LNCAP (cell line): ENCODE measurements at regions not wholly inside any gene's neighbourhood (a gene's known extent, or its start where the extent isn't known, plus 50 kb on each side); places are given as distances from the start of the nearest gene placed in this dataset.

Experiments
- TF ChIP-seq, protein P1 (sequence below): fragments of 450-650 bp; IDR thresholded peaks from 2 replicates; pipeline ENCODE4 v1.5.1; 2017; ENCODE audit warnings: mild to moderate bottlenecking

DNA sequence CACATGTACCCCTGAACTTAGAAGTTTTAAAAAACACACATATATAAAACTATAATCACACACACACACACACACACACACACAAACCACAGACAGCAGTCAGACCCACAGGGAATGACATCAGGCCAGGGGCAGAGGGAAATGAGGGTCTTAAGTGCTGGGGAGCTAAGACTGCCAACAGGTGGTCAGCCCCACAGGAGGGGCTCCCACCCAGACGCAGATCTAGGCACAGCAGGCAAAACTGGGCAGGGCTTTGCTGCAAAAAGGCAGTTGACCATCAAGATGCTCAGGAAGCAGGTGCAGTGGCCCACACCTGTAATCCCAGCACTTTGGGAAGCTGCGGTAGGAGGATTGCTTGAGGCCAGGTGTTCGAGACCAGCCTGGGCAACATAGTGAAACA, 121.0 kb upstream of the LSM14A start:
- TF ChIP-seq, protein P1, sequence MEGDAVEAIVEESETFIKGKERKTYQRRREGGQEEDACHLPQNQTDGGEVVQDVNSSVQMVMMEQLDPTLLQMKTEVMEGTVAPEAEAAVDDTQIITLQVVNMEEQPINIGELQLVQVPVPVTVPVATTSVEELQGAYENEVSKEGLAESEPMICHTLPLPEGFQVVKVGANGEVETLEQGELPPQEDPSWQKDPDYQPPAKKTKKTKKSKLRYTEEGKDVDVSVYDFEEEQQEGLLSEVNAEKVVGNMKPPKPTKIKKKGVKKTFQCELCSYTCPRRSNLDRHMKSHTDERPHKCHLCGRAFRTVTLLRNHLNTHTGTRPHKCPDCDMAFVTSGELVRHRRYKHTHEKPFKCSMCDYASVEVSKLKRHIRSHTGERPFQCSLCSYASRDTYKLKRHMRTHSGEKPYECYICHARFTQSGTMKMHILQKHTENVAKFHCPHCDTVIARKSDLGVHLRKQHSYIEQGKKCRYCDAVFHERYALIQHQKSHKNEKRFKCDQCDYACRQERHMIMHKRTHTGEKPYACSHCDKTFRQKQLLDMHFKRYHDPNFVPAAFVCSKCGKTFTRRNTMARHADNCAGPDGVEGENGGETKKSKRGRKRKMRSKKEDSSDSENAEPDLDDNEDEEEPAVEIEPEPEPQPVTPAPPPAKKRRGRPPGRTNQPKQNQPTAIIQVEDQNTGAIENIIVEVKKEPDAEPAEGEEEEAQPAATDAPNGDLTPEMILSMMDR: no peak

DNA sequence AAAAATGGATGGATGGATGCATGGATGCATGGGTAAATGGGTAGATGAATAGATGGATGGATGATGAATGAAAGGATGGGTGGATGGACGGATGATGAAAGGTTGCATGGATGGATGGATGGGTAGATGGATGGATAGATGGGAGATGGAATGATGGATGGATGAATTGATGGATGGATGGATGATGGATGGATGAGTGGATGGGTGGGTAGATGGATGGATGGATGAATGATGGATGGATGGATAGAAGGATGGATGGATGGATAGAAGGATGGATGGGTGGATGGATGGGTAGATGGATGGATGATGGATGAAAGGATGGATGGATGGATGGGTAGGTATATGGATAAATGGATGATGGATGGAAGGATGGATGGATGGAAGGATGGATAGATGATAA, 115.1 kb upstream of the LSM14A start:
- TF ChIP-seq, protein P1: no peak

DNA sequence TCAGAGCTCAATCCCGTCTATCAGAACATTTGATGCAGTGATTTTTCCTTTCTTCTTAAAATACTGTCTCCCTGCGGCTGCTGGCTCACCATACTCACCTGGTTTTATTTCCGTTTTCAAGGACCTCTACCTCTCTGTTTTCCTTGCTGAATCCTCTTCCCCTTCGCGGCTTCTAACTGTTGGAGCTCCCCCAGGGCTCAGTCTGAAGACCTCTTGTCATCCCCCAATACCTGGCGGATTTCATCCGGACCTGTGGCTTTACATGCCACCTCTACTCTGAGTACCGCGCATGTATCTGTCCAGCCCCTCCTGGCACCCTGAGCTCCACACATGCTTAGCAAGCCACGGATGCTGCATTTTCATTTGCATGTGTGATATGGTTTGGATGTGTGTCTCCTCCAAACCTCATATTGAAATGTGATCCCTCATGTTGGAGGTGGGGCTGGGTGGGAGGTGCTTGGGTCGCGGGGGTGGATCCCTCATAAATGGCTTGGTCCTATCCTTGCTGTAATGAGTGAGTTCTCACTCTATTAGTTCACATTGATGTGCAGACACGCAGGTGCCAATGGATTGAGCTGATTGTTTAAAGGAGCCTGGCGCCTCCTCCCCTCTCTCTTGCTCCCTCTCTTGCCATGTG, 106.2 kb upstream of the LSM14A start:
- TF ChIP-seq, protein P1: no peak

DNA sequence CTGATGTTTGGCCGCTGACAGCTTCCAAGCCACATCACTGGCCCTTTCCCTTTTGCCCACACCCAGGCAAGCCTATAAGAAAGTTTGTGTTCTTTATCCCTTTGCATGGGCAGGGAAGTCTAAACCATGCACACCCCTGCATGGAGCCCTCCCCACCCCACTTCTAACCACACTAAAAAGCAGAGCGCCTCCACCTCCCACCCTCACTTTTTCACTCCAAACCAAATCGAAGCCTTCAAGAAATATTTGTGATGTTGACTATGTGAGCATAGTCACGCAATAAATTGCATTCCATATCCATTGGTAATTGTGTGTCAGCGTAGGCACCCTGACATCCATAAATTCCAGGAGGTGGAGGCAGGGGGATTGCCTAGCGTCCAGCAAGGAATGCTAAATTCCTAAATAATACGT, 104.4 kb upstream of the LSM14A start:
- TF ChIP-seq, protein P1: no peak

DNA sequence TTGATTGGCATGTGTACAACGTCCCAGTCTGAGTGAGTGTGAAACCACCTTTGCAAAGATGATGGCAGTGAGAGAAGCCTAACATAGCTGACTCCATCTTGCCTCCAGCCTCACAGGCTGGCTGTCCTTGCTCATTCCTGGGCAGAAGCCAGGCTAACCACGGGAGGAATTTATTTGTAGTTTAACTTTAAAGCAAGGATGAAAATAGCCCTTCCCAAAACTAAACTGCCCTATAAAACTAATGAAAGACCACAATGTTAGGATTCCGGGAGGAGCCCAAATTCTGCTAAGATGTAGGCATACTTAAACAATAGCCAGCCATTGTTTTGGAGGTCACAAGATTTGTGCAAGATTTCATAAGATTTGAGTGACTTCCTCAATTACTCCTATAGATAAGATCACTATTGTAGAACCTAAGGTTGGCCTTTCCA, 96.6 kb upstream of the LSM14A start:
- TF ChIP-seq, protein P1: no peak

DNA sequence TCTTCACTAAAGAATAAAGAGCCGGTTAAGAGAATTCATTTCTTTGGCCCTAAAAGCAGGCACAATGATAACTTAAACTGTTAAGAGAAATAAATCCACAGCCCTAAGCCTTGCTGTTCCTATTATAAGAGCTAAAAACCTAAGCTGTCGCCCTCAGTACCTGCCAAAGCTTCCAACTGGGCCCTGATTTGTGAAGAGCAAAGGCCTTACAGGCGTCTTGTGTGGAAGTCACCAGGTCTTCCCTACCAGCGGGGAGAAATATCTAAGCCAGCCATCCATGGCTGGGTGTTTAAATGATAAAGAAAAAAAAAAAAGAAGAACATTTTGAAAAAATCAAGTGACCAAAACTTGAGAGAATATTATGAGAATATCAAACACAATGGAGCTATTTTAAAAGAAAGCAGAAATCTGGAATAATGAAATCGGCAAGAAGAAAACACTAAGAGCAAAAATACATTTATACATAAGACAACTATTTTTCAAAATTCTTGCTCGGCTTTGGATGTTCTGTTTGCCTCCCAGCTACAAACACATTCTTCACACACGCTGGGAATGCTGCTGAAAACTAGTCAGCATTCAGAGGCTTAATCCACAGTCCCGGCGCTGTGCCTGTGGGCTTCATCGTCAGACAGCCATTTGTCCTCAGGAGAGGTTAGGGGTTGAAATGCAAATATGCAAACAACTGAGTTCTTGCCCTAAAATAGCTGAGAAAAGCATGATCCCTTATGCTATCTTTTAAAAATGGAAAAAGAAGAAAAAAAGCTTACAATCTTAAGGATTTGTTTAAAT, 89.8 kb upstream of the LSM14A start:
- TF ChIP-seq, protein P1: no peak

DNA sequence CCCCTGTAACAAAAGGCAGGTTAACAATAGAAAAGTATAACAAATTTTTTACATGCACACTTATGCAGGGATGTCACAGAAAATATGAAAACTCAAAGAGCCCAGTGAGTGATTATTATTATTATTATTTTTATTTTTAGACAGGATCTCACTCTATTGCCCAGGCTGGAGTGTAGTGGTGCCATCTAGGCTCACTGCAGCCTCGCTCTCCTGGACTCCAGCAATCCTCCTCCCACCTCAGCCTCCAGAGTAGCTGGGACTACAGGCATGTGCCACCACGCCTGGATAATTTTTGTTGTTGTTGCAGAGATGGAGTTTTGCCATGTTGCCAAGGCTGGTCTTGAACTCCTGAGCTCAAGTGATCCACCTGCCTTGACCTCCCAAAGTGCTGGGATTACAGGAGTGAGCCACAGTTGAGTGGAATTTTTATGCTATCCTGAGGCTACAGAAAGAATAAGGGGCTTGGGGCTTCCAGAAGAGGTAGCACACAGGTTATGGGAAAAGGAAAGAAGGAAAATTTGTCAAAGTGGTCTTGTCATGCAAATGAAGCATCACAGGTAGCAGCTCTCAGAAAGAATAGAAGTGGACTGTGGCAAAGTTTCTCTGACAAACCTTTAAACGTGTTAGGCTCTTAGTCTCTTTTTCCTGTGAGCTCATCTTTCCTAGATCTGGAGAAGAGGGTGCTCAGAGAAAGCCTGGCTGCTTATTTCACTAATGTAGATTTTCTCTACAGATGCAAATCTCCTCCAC, 87.7 kb upstream of the LSM14A start:
- TF ChIP-seq, protein P1: no peak
